ENCODE measurements at regions not wholly inside any gene's neighbourhood (a gene's known extent, or its start where the extent isn't known, plus 50 kb on each side); places are given as distances from the start of the nearest gene placed in this dataset.

GRCh38 chr5:135649435-135649834, 70.6 kb upstream of the CXCL14 start:
- DNase-seq (no peak), ATAC-seq (no peak)
- H3K4me3 ChIP-seq = no peak overlapping the region
- H3K36me3 ChIP-seq (ENCODE audit: low read depth) = no peaks in the 10 kb centered on the region
- intact Hi-C loops (cut with DNase I, micrococcal nuclease) = no loop called here
- no peaks in the 10 kb centered on the region for H3K4me1 ChIP-seq (ENCODE audit: low read depth)
- TF ChIP-seq, protein P1, sequence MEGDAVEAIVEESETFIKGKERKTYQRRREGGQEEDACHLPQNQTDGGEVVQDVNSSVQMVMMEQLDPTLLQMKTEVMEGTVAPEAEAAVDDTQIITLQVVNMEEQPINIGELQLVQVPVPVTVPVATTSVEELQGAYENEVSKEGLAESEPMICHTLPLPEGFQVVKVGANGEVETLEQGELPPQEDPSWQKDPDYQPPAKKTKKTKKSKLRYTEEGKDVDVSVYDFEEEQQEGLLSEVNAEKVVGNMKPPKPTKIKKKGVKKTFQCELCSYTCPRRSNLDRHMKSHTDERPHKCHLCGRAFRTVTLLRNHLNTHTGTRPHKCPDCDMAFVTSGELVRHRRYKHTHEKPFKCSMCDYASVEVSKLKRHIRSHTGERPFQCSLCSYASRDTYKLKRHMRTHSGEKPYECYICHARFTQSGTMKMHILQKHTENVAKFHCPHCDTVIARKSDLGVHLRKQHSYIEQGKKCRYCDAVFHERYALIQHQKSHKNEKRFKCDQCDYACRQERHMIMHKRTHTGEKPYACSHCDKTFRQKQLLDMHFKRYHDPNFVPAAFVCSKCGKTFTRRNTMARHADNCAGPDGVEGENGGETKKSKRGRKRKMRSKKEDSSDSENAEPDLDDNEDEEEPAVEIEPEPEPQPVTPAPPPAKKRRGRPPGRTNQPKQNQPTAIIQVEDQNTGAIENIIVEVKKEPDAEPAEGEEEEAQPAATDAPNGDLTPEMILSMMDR (IDR thresholded peaks at IDR 0.05) = no peak
- H3K9me3 ChIP-seq = no peaks in the 10 kb centered on the region

DNA sequence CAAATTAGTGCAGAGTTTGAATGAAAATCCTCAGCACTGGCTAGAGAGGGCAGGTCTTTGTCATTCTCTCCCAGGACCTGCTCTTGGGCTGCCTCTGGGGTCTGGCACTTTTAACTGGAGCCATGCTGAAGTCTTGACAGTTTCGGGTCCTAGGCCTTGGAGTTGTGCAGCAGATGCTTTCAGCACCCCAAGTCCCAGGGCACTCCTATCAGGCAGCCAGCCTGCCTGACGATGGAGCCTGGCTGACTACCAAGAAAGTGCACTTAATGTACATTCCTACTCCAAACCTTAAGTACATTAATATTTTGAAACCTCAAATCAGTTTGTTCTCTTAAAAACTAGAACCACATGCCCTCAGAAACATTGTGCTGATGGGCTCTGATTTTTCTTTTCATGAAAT, 69.3 kb upstream of the CXCL14 start:
- Histone ChIP-seq H3K36me3 (ENCODE audit: low read depth) (no peaks in the 10 kb centered on the region), H3K4me3 (no peak overlapping the region), H3K4me1 (ENCODE audit: low read depth) (no peaks in the 10 kb centered on the region), H3K9me3 (no peaks in the 10 kb centered on the region)
- DNase-seq (no peak), ATAC-seq (no peak)
- intact Hi-C loops (cut with DNase I, micrococcal nuclease) = no loop called here
- TF ChIP-seq, protein P1 (IDR thresholded peaks at IDR 0.05) = no peak

DNA sequence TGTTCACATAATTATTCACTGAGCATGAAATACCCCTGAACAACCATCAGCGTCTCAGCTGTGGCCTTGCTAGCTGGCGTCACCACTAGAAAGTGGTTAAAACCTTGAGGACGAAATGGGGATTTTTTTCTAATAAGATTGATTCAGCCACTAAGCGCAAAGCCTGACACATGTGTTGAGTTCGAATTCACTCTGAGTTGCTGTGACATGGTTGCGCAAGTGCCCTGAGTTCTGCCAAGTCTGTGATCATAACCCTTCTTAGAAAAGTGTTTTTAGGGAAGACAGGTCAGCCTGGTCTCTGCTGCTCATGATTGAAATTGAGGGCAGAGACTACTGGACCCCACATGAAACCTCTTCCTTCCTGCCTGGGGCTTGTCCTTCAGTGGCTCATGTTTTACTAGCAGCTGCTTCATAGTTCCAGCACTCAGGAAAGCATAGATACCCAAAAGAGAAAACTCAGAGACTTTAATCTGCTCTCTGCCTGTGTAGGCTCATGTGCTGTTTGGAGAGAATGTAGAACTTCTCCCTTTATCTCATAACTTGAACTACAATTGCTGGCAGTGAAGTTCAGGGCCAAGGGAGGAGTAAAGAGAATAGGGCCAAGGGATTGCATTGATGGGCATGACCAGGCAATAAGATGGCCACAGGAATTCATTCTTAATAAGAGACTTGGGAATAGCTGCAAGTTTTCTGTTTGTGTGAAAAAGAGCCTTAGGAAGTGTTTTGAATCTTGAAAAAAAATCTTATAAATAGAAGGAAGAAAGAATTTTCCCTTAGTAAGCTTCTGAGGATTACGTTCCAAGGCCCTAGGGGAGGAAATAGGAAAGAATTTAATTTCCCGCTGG, 66.8 kb upstream of the CXCL14 start:
- no peaks in the 10 kb centered on the region for H3K4me1 ChIP-seq (ENCODE audit: low read depth)
- H3K36me3 ChIP-seq (ENCODE audit: low read depth) = no peaks in the 10 kb centered on the region
- no peaks in the 10 kb centered on the region for H3K9me3 ChIP-seq
- no peak for ATAC-seq
- DNase-seq = no peak
- intact Hi-C loops (cut with DNase I, micrococcal nuclease) = no loop called here
- no peak overlapping the region for H3K4me3 ChIP-seq
- TF ChIP-seq, protein P1 (IDR thresholded peaks at IDR 0.05) = no peak

DNA sequence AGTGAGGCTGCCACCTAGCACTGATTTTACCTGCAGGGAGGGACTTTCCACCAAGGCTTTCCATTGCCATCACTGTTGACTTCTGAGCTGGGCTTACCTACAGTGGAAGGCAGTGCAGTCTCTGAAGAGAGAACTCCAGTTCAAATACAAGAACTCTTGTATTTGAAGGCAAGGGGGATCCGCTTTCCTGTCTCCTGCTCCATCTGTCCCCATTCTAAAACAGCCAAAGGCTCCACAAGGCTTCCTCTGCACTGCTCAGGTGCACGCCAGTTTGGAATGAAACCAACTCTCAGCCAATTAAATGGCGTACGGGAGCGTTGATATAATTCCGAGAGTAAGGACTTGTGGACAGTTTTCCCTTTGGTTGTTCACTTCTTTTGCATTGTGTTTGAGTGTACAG, 66.0 kb upstream of the CXCL14 start:
- intact Hi-C loops (cut with DNase I, micrococcal nuclease) = no loop called here
- H3K4me3 ChIP-seq = no peak overlapping the region
- ATAC-seq = no peak

GRCh38 chr5:135643881-135644766, 65.3 kb upstream of the CXCL14 start:
- ATAC-seq (no peak), DNase-seq (no peak)
- intact Hi-C loops (cut with DNase I, micrococcal nuclease) = no loop called here
- H3K4me1 ChIP-seq (ENCODE audit: low read depth) = no peaks in the 10 kb centered on the region
- no peaks in the 10 kb centered on the region for H3K9me3 ChIP-seq
- H3K36me3 ChIP-seq (ENCODE audit: low read depth) = no peaks in the 10 kb centered on the region
- TF ChIP-seq, protein P1 (IDR thresholded peaks at IDR 0.05) = no peak
- H3K4me3 ChIP-seq = no peak overlapping the region

More for the DNA sequence above, 66.0 kb upstream of the CXCL14 start:
- TF ChIP-seq, protein P1 (IDR thresholded peaks at IDR 0.05) = no peak
- no peaks in the 10 kb centered on the region for H3K9me3 ChIP-seq
- no peak for DNase-seq
- no peaks in the 10 kb centered on the region for H3K4me1 ChIP-seq (ENCODE audit: low read depth)
- H3K36me3 ChIP-seq (ENCODE audit: low read depth) = no peaks in the 10 kb centered on the region
